Prostate gland (tissue), 2 donors: ENCODE measurements at regions not wholly inside any gene's neighbourhood (a gene's known extent, or its start where the extent isn't known, plus 50 kb on each side); places are given as distances from the start of the nearest gene placed in this dataset.

Source experiments
- POLR2A ChIP-seq: fragments of 450-650 bp; IDR thresholded peaks from one replicate; pipeline ENCODE4 v1.6.1; 2016; ENCODE audit warnings: antibody characterized with exemption, mild to moderate bottlenecking
- TF ChIP-seq, protein P1 (sequence below), 4 experiments: fragments of 200-600 bp in 2 of 4; fragments of 450-650 bp in 2 of 4; sonication (generic) in 2 of 4; IDR thresholded peaks; 1 replicate in 3 of 4; 2 replicates in 1 of 4; pipeline ENCODE4 v1.5.1; 2016 to 2019; ENCODE audit warnings: antibody characterized with exemption in 4 of 4, mild to moderate bottlenecking in 2 of 4, moderate library complexity in 2 of 4

DNA sequence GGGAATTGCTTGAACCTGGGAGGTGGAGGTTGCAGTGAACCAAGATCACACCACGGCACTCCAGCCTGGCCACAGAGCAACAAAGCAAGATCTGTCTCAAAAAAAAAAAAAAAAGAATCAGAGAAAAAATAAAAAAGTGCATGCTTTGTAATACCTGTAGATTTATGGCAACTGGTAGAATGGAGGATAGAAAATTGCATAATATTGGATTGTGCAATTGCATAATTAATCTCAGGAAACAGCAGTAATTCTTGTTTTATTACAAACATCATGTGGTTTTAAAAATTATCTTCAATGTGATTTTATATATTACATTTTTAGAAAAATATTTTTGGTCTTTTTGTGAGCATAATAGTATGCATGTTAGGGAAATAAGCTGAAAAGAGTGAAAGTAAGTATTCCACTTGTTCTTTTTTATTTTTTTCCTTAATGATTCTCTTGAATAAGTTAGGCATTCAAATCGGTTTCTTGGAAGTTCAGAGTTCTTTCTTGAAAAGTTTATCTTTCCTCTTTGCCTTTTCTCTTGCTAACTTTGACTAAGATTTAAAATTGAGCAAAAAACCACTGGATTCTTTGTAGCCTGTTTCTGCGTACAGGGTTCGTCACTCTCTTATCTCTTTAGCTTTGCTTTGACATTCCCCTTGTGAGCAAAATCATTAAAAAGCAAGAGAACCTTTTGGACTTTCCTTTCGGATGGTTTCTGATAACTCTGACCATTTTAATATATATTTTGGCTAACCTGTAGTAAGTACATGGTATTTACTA lies 127.5 kb upstream of the ADAMTS5 start:
- TF ChIP-seq POLR2A: no peak
- TF ChIP-seq, protein P1, sequence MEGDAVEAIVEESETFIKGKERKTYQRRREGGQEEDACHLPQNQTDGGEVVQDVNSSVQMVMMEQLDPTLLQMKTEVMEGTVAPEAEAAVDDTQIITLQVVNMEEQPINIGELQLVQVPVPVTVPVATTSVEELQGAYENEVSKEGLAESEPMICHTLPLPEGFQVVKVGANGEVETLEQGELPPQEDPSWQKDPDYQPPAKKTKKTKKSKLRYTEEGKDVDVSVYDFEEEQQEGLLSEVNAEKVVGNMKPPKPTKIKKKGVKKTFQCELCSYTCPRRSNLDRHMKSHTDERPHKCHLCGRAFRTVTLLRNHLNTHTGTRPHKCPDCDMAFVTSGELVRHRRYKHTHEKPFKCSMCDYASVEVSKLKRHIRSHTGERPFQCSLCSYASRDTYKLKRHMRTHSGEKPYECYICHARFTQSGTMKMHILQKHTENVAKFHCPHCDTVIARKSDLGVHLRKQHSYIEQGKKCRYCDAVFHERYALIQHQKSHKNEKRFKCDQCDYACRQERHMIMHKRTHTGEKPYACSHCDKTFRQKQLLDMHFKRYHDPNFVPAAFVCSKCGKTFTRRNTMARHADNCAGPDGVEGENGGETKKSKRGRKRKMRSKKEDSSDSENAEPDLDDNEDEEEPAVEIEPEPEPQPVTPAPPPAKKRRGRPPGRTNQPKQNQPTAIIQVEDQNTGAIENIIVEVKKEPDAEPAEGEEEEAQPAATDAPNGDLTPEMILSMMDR (IDR thresholded peaks at IDR 0.05): no peak
